ENCODE measurements at regions not wholly inside any gene's neighbourhood (a gene's known extent, or its start where the extent isn't known, plus 50 kb on each side); places are given as distances from the start of the nearest gene placed in this dataset.

- TF ChIP-seq, protein P1, sequence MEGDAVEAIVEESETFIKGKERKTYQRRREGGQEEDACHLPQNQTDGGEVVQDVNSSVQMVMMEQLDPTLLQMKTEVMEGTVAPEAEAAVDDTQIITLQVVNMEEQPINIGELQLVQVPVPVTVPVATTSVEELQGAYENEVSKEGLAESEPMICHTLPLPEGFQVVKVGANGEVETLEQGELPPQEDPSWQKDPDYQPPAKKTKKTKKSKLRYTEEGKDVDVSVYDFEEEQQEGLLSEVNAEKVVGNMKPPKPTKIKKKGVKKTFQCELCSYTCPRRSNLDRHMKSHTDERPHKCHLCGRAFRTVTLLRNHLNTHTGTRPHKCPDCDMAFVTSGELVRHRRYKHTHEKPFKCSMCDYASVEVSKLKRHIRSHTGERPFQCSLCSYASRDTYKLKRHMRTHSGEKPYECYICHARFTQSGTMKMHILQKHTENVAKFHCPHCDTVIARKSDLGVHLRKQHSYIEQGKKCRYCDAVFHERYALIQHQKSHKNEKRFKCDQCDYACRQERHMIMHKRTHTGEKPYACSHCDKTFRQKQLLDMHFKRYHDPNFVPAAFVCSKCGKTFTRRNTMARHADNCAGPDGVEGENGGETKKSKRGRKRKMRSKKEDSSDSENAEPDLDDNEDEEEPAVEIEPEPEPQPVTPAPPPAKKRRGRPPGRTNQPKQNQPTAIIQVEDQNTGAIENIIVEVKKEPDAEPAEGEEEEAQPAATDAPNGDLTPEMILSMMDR (IDR thresholded peaks at IDR 0.05) = no peak
- TF ChIP-seq POLR2A (IDR thresholded peaks at IDR 0.05) = no peak
These were observed 177.8 kb downstream of the PSMG1 start for GRCh38 chr21:39005502-39005787.
